GM12878 (cell line): ENCODE measurements at regions not wholly inside any gene's neighbourhood (a gene's known extent, or its start where the extent isn't known, plus 50 kb on each side); places are given as distances from the start of the nearest gene placed in this dataset.

Experiments used
- ATAC-seq: fragments of 200-7000 bp; cut with Tn5 transposase; 3 replicates; pipeline ENCODE4 v1.9.1; 2020; ENCODE audit warnings: mild to moderate bottlenecking, moderate library complexity
- BruUV-seq: library from RNA; stranded (reverse); fragments of 400-500 nt; replicated peaks from 2 replicates; lab custom pipeline; 2021; lab: Mats Ljungman, UMichigan
- CTCF ChIA-PET: fragments of 300-600 bp; sonication (Branson Sonifier 250); formaldehyde crosslinking; extraction: SDS; loops from one replicate; lab custom pipeline; 2021; ENCODE audit warnings: inconsistent platforms; lab: Yijun Ruan, JAX
- POLR2A ChIA-PET: fragments of 350-600 bp; formaldehyde crosslinking; extraction: SDS; loops from one replicate; lab custom pipeline; 2021; ENCODE audit warnings: inconsistent platforms; lab: Charles Lee
- RAD21 ChIA-PET: fragments of 300-600 bp; sonication (Branson Sonifier 250); formaldehyde crosslinking; loops from one replicate; lab custom pipeline; 2023; ENCODE audit warnings: antibody characterized with exemption; ENCODE audit not compliant: unreplicated experiment; lab: Charles Lee
- SMC1A ChIA-PET: fragments of 300-600 bp; sonication (Branson Sonifier 250); formaldehyde crosslinking; loops from one replicate; lab custom pipeline; 2023; ENCODE audit not compliant: unreplicated experiment, uncharacterized antibody; lab: Charles Lee
- DNase-seq: peaks from one replicate; pipeline ENCODE4 v3.0.0-alpha.2; 2011; ENCODE audit warnings: low read depth, low spot score
- FAIRE-seq: peaks from 3 replicates; lab custom pipeline; 2011; peaks lifted over from hg19 to GRCh38; lab: Jason Lieb, UNC
- H2AFZ ChIP-seq: 2 replicates; pipeline ENCODE4 v1.6.0; 2011; ENCODE audit warnings: low read depth, low read length, control low read depth; ENCODE audit not compliant: control insufficient read depth
- H3K27ac ChIP-seq: 2 replicates; pipeline ENCODE4 v1.5.1; 2011; ENCODE audit warnings: control low read depth; ENCODE audit not compliant: control insufficient read depth, insufficient read depth
- H3K27me3 ChIP-seq, 2 experiments: replicated peaks in 1 of 2; 2 replicates each; pipeline versions ENCODE4 v1.6.0 to v1.6.1; 2011; ENCODE audit warnings: low read length in 1 of 2; ENCODE audit not compliant: control insufficient read depth in 2 of 2, insufficient read depth in 2 of 2
- H3K36me3 ChIP-seq, 2 experiments: 2 replicates each; pipeline ENCODE4 v1.5.1; 2011; ENCODE audit warnings: low read length in 1 of 2; ENCODE audit not compliant: control insufficient read depth in 2 of 2, insufficient read depth in 2 of 2
- H3K4me1 ChIP-seq: 2 replicates; pipeline ENCODE4 v1.6.1; 2011; ENCODE audit warnings: mild to moderate bottlenecking, low read length, moderate library complexity, mixed read lengths; ENCODE audit not compliant: control insufficient read depth, insufficient read depth
- H3K4me2 ChIP-seq: 2 replicates; pipeline ENCODE4 v1.6.0; 2011; ENCODE audit warnings: control low read depth; ENCODE audit not compliant: control insufficient read depth, insufficient read depth
- H3K4me3 ChIP-seq: fragments of 200-600 bp; sonication (generic); 2 replicates; pipeline ENCODE4 v1.5.1; 2016
- H3K79me2 ChIP-seq: 2 replicates; pipeline ENCODE4 v1.6.0; 2011; ENCODE audit warnings: low read length; ENCODE audit not compliant: control insufficient read depth, insufficient read depth
- H3K9ac ChIP-seq: 2 replicates; pipeline ENCODE4 v1.8.0; 2011; ENCODE audit warnings: low read length, control low read depth, mixed read lengths; ENCODE audit not compliant: control insufficient read depth, insufficient read depth
- H3K9me3 ChIP-seq: replicated peaks from 3 replicates; pipeline ENCODE4 v1.5.1; 2011; ENCODE audit warnings: mild to moderate bottlenecking, low read length; ENCODE audit not compliant: control insufficient read depth, insufficient read depth
- H4K20me1 ChIP-seq: 2 replicates; pipeline ENCODE4 v1.6.0; 2011; ENCODE audit not compliant: control insufficient read depth, insufficient read depth
- ATF7 ChIP-seq: fragments of 450-650 bp; IDR thresholded peaks from 2 replicates; pipeline ENCODE4 v1.6.1; 2016; ENCODE audit warnings: low read depth, mild to moderate bottlenecking
- CTCF ChIP-seq, 3 experiments: IDR thresholded peaks in 2 of 3; conservative IDR thresholded peaks in 1 of 3; 2 replicates each; pipeline ENCODE4 v1.5.1; 2011; ENCODE audit warnings: low read depth in 3 of 3, low read length in 3 of 3, mild to moderate bottlenecking in 3 of 3, control low read depth in 2 of 3, moderate library complexity in 2 of 3, inconsistent platforms in 1 of 3, mixed read lengths in 1 of 3; ENCODE audit not compliant: control insufficient read depth in 2 of 3, insufficient read depth in 1 of 3; ENCODE audit errors: extremely low read depth in 1 of 3
- IKZF1 ChIP-seq: fragments of 450-650 bp; conservative IDR thresholded peaks from 2 replicates; pipeline ENCODE4 v1.6.1; 2017; ENCODE audit warnings: antibody characterized with exemption, mild to moderate bottlenecking
- IRF4 ChIP-seq: IDR thresholded peaks from 2 replicates; pipeline ENCODE4 v1.6.1; 2011; ENCODE audit warnings: low read depth, low read length
- MYB ChIP-seq: fragments of 150-350 bp; IDR thresholded peaks from 2 replicates; pipeline ENCODE4 v1.6.1; 2014; ENCODE audit warnings: mild to moderate bottlenecking, low read depth, low read length, borderline replicate concordance
- NFYB ChIP-seq: IDR thresholded peaks from 2 replicates; pipeline ENCODE4 v1.6.1; 2011; ENCODE audit warnings: low read depth, mild to moderate bottlenecking, low read length, improper control_type of control experiment, moderate library complexity; ENCODE audit not compliant: insufficient read depth
- RAD21 ChIP-seq: IDR thresholded peaks from 2 replicates; pipeline ENCODE4 v1.6.1; 2011; ENCODE audit warnings: mild to moderate bottlenecking, low read depth, low read length, moderate library complexity; ENCODE audit not compliant: insufficient read depth
- SMARCA5 ChIP-seq: fragments of 450-650 bp; IDR thresholded peaks from 2 replicates; pipeline ENCODE4 v1.6.1; 2017; ENCODE audit warnings: mild to moderate bottlenecking
- SMC3 ChIP-seq: IDR thresholded peaks from 2 replicates; pipeline ENCODE4 v1.6.1; 2011; ENCODE audit warnings: low read length, improper control_type of control experiment, borderline replicate concordance
- WGBS: methylation state at CpG from one replicate; pipeline ENCODE4 v1.1.6; 2016; ENCODE audit warnings: low lambda C conversion rate; ENCODE audit not compliant: insufficient replicate concordance, insufficient coverage; ENCODE audit errors: missing lambda C conversion rate; 5-methylcytosine and 5-hydroxymethylcytosine counted together
- in situ Hi-C: fragments of 300-500 bp; cut with MboI; formaldehyde crosslinking; loops from 9 replicates; pipeline ENCODE4 v1.14.3; 2018; ENCODE audit warnings: mixed read lengths
- intact Hi-C: fragments of 100-400 bp; cut with micrococcal nuclease; formaldehyde crosslinking; loops from one replicate; pipeline ENCODE4 v1.14.2; 2022; ENCODE audit not compliant: unreplicated experiment
- TF ChIP-seq, protein P1 (sequence below): fragments of 450-650 bp; IDR thresholded peaks from 2 replicates; pipeline ENCODE4 v1.6.1; 2016; ENCODE audit warnings: mild to moderate bottlenecking

DNA sequence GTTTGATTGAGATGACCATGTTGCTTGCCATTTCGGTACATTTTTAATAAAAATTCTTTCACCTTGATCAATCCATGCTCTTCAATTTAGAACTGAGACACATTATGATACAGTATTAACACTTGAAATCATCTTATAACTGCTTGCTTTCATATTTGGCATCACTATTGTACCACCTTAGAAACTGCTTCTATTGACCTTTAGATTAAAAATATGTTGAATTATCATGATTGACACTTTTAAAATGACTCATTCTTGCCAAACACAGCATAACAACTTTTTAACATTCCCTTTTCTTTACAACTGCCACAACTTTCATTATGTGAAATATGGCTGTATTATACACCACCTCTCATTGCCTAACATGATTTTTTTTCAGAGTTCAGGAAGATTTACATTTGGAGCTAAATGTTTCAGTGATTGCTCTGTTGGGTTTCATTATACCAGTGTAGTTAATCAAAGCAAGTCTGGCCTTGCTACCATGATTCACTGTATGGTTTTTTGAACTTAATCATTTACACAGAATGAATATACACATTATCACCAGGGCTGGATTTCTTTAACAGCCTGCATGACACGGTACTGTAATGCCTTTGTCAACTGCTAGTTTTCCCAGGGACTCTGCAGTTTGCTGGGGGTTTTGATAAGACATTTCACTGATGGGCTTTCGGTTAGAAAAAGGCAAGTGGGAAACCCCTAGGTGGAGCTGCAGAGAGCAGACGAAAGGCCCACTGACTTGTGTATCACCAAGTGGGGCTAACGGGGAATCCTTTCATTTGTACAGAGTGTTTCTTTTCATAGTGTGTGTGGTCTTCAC lies 93.6 kb upstream of the TLE4 start:
- H3K27ac ChIP-seq = no peak overlapping the region
- H2AFZ ChIP-seq = peak overlapping the region; percentile 15
- H3K79me2 ChIP-seq = no peaks in the 10 kb centered on the region
- H3K4me2 ChIP-seq = no peak overlapping the region
- H3K36me3 ChIP-seq = no peaks in the 10 kb centered on the region
- BruUV-seq = no TSS peak
- no peak overlapping the region for H3K4me3 ChIP-seq
- intact Hi-C loops = loop anchor here (1.0 to 10.0 kb wide), 4 partner anchors 49 to 254 kb away; no protein-coding TSS in a partner anchor
- RAD21 ChIA-PET = interaction anchor here (0.5 to 2.5 kb wide), 5 partner anchors 8 to 469 kb away, joined by 3 to 10 read pairs (median 3); partner anchors contain the start of gene TLE4
- TF ChIP-seq MYB (no peak), SMC3 (peak; percentile 61), IRF4 (0 out of 2 replicates have a peak, but pooled peaks have one; percentile 31), IKZF1 (peak; percentile 43; the same call in 1 of the 2 replicates), SMARCA5 (no peak), RAD21 (peak; percentile 60), NFYB (no peak), CTCF (IDR thresholded peaks at IDR 0.05 in 2 of 3, conservative IDR thresholded peaks at IDR 0.05 in 1 of 3; ENCODE audit: control insufficient read depth in 2 of 3, extremely low read depth in 1 of 3, insufficient read depth in 1 of 3, low read depth in 3 of 3, low read length in 3 of 3) (peak; percentile 43 to 63 (median 57); a peak in 5 of 6 replicates), ATF7 (no peak)
- TF ChIP-seq, protein P1, sequence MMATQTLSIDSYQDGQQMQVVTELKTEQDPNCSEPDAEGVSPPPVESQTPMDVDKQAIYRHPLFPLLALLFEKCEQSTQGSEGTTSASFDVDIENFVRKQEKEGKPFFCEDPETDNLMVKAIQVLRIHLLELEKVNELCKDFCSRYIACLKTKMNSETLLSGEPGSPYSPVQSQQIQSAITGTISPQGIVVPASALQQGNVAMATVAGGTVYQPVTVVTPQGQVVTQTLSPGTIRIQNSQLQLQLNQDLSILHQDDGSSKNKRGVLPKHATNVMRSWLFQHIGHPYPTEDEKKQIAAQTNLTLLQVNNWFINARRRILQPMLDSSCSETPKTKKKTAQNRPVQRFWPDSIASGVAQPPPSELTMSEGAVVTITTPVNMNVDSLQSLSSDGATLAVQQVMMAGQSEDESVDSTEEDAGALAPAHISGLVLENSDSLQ = peak; percentile 67
- TF ChIP-seq, all 136 proteins: peak for 6
- ChIA-PET SMC1A (interaction anchor here (0.5 to 1.4 kb wide), 7 partner anchors 8 to 211 kb away, joined by 3 read pairs; no protein-coding TSS in a partner anchor), CTCF (interaction anchor here (0.7 to 1.7 kb wide), 10 partner anchors 9 to 697 kb away, joined by 3 to 10 read pairs (median 4); no protein-coding TSS in a partner anchor), POLR2A (no interaction called here)
- DNase-seq (no peak), FAIRE-seq (no peak), ATAC-seq (peak; percentile 96)
- no peaks in the 10 kb centered on the region for H3K4me1 ChIP-seq
- 32% methylated on average over 5 of the region's 5 CpGs for WGBS
- no peaks in the 10 kb centered on the region for H3K27me3 ChIP-seq
- in situ Hi-C loops = no loop called here
- H3K9ac ChIP-seq = no peak overlapping the region
- no peaks in the 10 kb centered on the region for H4K20me1 ChIP-seq
- H3K9me3 ChIP-seq = no peaks in the 10 kb centered on the region; the same call in 2 of the 3 replicates
